Uterus (tissue), 3 donors: ENCODE measurements at regions not wholly inside any gene's neighbourhood (a gene's known extent, or its start where the extent isn't known, plus 50 kb on each side); places are given as distances from the start of the nearest gene placed in this dataset. TPM values are rescaled to one million over a fixed set of nuclear protein-coding genes. Genes with fewer than 3 reads are reported as not detected.

ENCODE experiments used
- DNase-seq, 2 donors: peaks; one replicate each; pipeline ENCODE4 v3.0.0-alpha.2; 2019 to 2020
- H3K27ac ChIP-seq, 2 donors: fragments of 200-600 bp; sonication (generic); 1 replicate in 1 of 2; 2 replicates in 1 of 2; pipeline ENCODE4 v1.5.1; 2016 to 2018
- H3K27me3 ChIP-seq, 2 donors: fragments of 200-600 bp; sonication (generic); one replicate each; pipeline ENCODE4 v1.5.1; 2018 to 2019; ENCODE audit warnings: control low read depth in 1 of 2
- H3K36me3 ChIP-seq, 2 donors: fragments of 200-600 bp; sonication (generic); one replicate each; pipeline ENCODE4 v1.5.1; 2019; ENCODE audit warnings: control low read depth in 1 of 2
- H3K4me1 ChIP-seq, 2 donors: fragments of 200-600 bp; sonication (generic); one replicate each; pipeline ENCODE4 v1.5.1; 2018 to 2019; ENCODE audit warnings: control low read depth in 1 of 2
- H3K4me3 ChIP-seq, 2 donors: fragments of 200-600 bp; sonication (generic); 1 replicate in 1 of 2; 2 replicates in 1 of 2; pipeline ENCODE4 v1.5.1; 2018 to 2019; ENCODE audit warnings: mild to moderate bottlenecking in 1 of 2
- H3K9me3 ChIP-seq, 2 donors: fragments of 200-600 bp; sonication (generic); one replicate each; pipeline ENCODE4 v1.5.1; 2019; ENCODE audit warnings: control low read depth in 1 of 2
- CTCF ChIP-seq, 4 experiments: fragments of 200-600 bp in 2 of 4; fragments of 450-650 bp in 2 of 4; sonication (generic) in 2 of 4; IDR thresholded peaks; one replicate each; pipeline ENCODE4 v1.5.1; 2016 to 2019; ENCODE audit warnings: antibody characterized with exemption in 4 of 4, mild to moderate bottlenecking in 2 of 4, moderate library complexity in 1 of 4
- POLR2A ChIP-seq, 2 donors: fragments of 450-650 bp; IDR thresholded peaks; one replicate each; pipeline ENCODE4 v1.6.1; 2016; ENCODE audit warnings: antibody characterized with exemption in 2 of 2, mild to moderate bottlenecking in 1 of 2, moderate library complexity in 1 of 2
- intact Hi-C: fragments of 100-400 bp; cut with DNase I; formaldehyde crosslinking; loops from one replicate; pipeline ENCODE4 v1.15.1; 2023; ENCODE audit warnings: low total_unique reads
- small RNA-seq: library from RNA; depleted of rRNA; stranded (forward); fragments of <200 nt; gene quantifications from one replicate; pipeline ENCODE3, GENCODE V24; 2016
- donor health status: DM: yes; HTN: yes; CAD: no.

GRCh38 chr3:165897137-165897536 lies 59.9 kb upstream of the BCHE start:
- no peak for DNase-seq
- intact Hi-C loops = no loop called here
- TF ChIP-seq POLR2A (IDR thresholded peaks at IDR 0.05) (no peak), CTCF (IDR thresholded peaks at IDR 0.05) (no peak)
- no peak overlapping the region for H3K27ac ChIP-seq
- no peaks in the 10 kb centered on the region for H3K36me3 ChIP-seq
- H3K9me3 ChIP-seq = no peaks in the 10 kb centered on the region
- H3K4me1 ChIP-seq = no peaks in the 10 kb centered on the region
- no peak overlapping the region for H3K4me3 ChIP-seq
- H3K27me3 ChIP-seq = no peaks in the 10 kb centered on the region

- no peak for DNase-seq
- Histone ChIP-seq H3K27me3 (no peaks in the 10 kb centered on the region), H3K36me3 (no peaks in the 10 kb centered on the region), H3K9me3 (no peaks in the 10 kb centered on the region), H3K4me3 (no peak overlapping the region), H3K4me1 (no peaks in the 10 kb centered on the region), H3K27ac (no peak overlapping the region)
- intact Hi-C loops = no loop called here
- TF ChIP-seq CTCF (IDR thresholded peaks at IDR 0.05) (no peak), POLR2A (IDR thresholded peaks at IDR 0.05) (no peak)
Observed at GRCh38 chr3:165895919-165896318, 58.7 kb upstream of the BCHE start.

GRCh38 chr3:165892565-165892964 lies 55.3 kb upstream of the BCHE start:
- TF ChIP-seq CTCF (IDR thresholded peaks at IDR 0.05) = no peak
- TF ChIP-seq POLR2A (IDR thresholded peaks at IDR 0.05) = no peak

More at GRCh38 chr3:165892565-165892964, 55.3 kb upstream of the BCHE start:
- Histone ChIP-seq H3K36me3 (no peaks in the 10 kb centered on the region), H3K9me3 (no peaks in the 10 kb centered on the region), H3K27ac (no peak overlapping the region), H3K4me1 (no peaks in the 10 kb centered on the region), H3K27me3 (no peaks in the 10 kb centered on the region), H3K4me3 (no peak overlapping the region)
- no peak for DNase-seq
- intact Hi-C loops = no loop called here

Small RNA genes lying in the stretch of these regions (small RNA-seq; reads per million reads assigned to genes)
- gene AC069439.1 (not detected), gene AC072046.1 (not detected), gene AC072046.2 (not detected), gene MTND4LP10 (not detected), gene RN7SKP298 (not detected)
